ENCODE measurements at regions not wholly inside any gene's neighbourhood (a gene's known extent, or its start where the extent isn't known, plus 50 kb on each side); places are given as distances from the start of the nearest gene placed in this dataset.

DNA sequence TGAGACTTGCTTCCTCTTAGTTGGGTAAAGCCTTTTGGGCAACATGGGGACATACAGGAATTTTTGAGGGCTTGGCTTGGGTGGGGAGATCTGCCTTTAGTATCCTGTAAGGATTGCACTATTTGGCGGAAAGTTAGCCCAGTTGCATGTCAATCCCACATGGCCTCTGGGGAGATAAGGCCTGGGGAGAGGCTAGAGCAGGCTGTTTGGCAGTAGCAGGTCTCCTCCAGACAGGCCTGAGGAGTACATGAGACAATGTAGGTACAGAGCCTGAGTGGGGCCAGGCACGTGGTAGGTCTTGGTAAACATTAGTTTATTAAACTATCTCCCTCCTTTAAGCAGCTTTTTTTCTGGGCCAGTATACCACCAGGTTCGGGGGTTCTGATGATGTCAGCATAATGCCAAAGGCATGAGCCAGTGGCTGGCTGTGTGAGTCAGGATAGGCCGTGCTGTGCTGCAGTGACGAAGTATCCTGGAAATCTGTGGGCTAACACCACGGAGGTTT is 147.9 kb downstream of the VEGFA start (continued):
- TF ChIP-seq MGA (IDR thresholded peaks at IDR 0.05): peak; percentile 94
- no peak for TF ChIP-seq ZNF253 (CRISPR knock-in tag; conservative IDR thresholded peaks at IDR 0.05)
- TF ChIP-seq, protein P1, sequence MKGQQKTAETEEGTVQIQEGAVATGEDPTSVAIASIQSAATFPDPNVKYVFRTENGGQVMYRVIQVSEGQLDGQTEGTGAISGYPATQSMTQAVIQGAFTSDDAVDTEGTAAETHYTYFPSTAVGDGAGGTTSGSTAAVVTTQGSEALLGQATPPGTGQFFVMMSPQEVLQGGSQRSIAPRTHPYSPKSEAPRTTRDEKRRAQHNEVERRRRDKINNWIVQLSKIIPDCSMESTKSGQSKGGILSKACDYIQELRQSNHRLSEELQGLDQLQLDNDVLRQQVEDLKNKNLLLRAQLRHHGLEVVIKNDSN (CRISPR knock-in tag; IDR thresholded peaks at IDR 0.05): no peak
- peak; percentile 94 for TF ChIP-seq ZNF766 (CRISPR knock-in tag; conservative IDR thresholded peaks at IDR 0.05)
- TF ChIP-seq CSDE1 (IDR thresholded peaks at IDR 0.05): no peak
- no peak for TF ChIP-seq SIX5 (IDR thresholded peaks at IDR 0.05; ENCODE audit: borderline replicate concordance in 1 of 2, insufficient read depth in 1 of 2, low read depth in 1 of 2, low read length in 2 of 2)
- TF ChIP-seq ZNF436 (CRISPR knock-in tag; IDR thresholded peaks at IDR 0.05): no peak
- TF ChIP-seq ARNT (IDR thresholded peaks at IDR 0.05): no peak
- no peak for TF ChIP-seq KDM1A (IDR thresholded peaks at IDR 0.05)
- peak; percentile 42; the same call in 1 of the 2 replicates for TF ChIP-seq BACH1 (tag; IDR thresholded peaks at IDR 0.05)
- TF ChIP-seq ZNF584 (CRISPR knock-in tag; IDR thresholded peaks at IDR 0.05; ENCODE audit: low read depth): peak; percentile 89; the same call in 1 of the 2 replicates
- TF ChIP-seq ESRRA (IDR thresholded peaks at IDR 0.05; ENCODE audit: borderline replicate concordance, low read depth): no peak
- TF ChIP-seq BRF2 (IDR thresholded peaks at IDR 0.05; ENCODE audit: borderline replicate concordance, insufficient read depth, insufficient read length): no peak
- no peak for TF ChIP-seq POLR2AphosphoS2 (IDR thresholded peaks at IDR 0.05; ENCODE audit: low read length)
- no peak for TF ChIP-seq RBM17 (IDR thresholded peaks at IDR 0.05; ENCODE audit: borderline replicate concordance, low read depth, low read length)
- TF ChIP-seq BRCA1 (IDR thresholded peaks at IDR 0.05): no peak
- TF ChIP-seq BRCA1 (CRISPR knock-in tag; IDR thresholded peaks at IDR 0.05): no peak

Measured in K562 (cell line).